ENCODE measurements at regions not wholly inside any gene's neighbourhood (a gene's known extent, or its start where the extent isn't known, plus 50 kb on each side); places are given as distances from the start of the nearest gene placed in this dataset.
A peak's percentile ranks its signal among the peaks of the same experiment; 100 is the strongest.

- Mint-ChIP-seq H3K27me3 (no peaks in the 10 kb centered on the region), H3K9me3 (peaks cover 4% of the 10 kb centered on the region), H3K4me3 (no peak overlapping the region), H3K27ac (no peak overlapping the region), H3K36me3 (no peaks in the 10 kb centered on the region), H3K4me1 (peaks cover 12% of the 10 kb centered on the region)
- ATAC-seq = no peak
Measured at GRCh38 chr4:176435901-176436292, 116.1 kb downstream of the SPCS3 start.

DNA sequence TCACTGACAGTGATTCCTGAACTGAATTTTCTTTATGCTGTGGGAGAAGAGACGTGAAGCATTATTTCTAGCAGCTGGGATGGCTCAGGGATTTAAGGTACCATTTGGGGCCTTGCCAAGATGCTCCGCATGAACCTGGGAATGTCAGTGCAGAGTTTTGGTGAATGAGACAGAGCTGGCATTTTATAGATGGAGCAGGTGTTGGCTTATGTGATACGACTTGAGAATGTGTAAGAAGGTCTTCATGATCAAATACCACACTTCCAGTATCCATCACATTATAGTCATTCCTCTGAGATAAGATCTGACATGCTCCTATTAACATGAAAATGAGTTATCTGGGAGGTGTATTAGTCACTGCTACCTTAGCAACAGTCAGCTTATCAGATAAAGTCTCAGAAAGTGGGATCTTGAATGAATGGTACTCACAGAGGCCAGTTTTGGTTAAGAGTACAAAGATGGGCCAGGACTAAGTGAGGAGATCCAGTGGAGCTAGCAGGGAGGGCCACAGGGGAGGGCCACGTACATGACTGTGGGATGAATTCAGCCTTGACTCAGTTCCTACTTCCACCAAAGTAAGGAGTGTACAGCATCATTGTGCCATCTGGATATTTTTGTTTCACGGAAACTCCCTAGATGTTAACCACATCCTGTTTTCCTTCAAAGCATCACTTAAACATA is 116.7 kb downstream of the SPCS3 start:
- peaks cover 4% of the 10 kb centered on the region for H3K9me3 Mint-ChIP-seq
- H3K4me1 Mint-ChIP-seq = peaks cover 12% of the 10 kb centered on the region
- H3K4me3 Mint-ChIP-seq = no peak overlapping the region
- H3K27me3 Mint-ChIP-seq = no peaks in the 10 kb centered on the region
- ATAC-seq = peak; percentile 34
- no peaks in the 10 kb centered on the region for H3K36me3 Mint-ChIP-seq
- H3K27ac Mint-ChIP-seq = no peak overlapping the region

GRCh38 chr4:176437756-176438155 is 118.0 kb downstream of the SPCS3 start:
- Mint-ChIP-seq H3K36me3 (no peaks in the 10 kb centered on the region), H3K27ac (no peak overlapping the region), H3K27me3 (no peaks in the 10 kb centered on the region), H3K9me3 (peaks cover 4% of the 10 kb centered on the region), H3K4me3 (no peak overlapping the region), H3K4me1 (peaks cover 12% of the 10 kb centered on the region)
- no peak for ATAC-seq

- Mint-ChIP-seq H3K9me3 (peaks cover 4% of the 10 kb centered on the region), H3K4me3 (no peak overlapping the region), H3K27ac (no peak overlapping the region), H3K27me3 (no peaks in the 10 kb centered on the region), H3K4me1 (peaks cover 12% of the 10 kb centered on the region), H3K36me3 (no peaks in the 10 kb centered on the region)
- ATAC-seq = no peak
Measured at GRCh38 chr4:176438401-176438800, 118.6 kb downstream of the SPCS3 start.

- H3K4me3 Mint-ChIP-seq = no peak overlapping the region
- no peak overlapping the region for H3K27ac Mint-ChIP-seq
- no peaks in the 10 kb centered on the region for H3K27me3 Mint-ChIP-seq
- no peaks in the 10 kb centered on the region for H3K36me3 Mint-ChIP-seq
- no peak for ATAC-seq
- peaks cover 12% of the 10 kb centered on the region for H3K4me1 Mint-ChIP-seq
- peaks cover 4% of the 10 kb centered on the region for H3K9me3 Mint-ChIP-seq
Measured at GRCh38 chr4:176439611-176440010, 119.8 kb downstream of the SPCS3 start.

DNA sequence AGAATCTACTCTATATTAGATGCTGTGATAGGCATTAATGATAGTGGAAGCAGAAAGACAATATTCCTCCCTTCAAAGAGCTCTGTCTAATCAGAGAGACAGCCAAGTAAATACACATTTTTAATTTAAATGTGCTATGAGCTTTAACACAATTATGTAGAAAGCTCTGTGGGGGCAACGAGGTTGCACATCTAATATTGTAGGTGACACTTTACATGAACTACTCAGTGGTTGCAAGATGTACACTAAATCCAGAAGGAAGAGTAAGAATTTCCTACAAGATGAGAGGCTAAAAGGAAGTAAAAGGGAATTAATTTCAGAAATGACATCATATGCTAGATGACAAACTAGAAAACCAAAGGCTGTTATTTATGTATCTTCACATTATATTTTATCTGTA is 120.9 kb downstream of the SPCS3 start:
- Mint-ChIP-seq H3K36me3 (no peaks in the 10 kb centered on the region), H3K4me1 (peaks cover 12% of the 10 kb centered on the region), H3K27ac (no peak overlapping the region), H3K4me3 (no peak overlapping the region), H3K9me3 (peaks cover 4% of the 10 kb centered on the region), H3K27me3 (no peaks in the 10 kb centered on the region)
- ATAC-seq = no peak

DNA sequence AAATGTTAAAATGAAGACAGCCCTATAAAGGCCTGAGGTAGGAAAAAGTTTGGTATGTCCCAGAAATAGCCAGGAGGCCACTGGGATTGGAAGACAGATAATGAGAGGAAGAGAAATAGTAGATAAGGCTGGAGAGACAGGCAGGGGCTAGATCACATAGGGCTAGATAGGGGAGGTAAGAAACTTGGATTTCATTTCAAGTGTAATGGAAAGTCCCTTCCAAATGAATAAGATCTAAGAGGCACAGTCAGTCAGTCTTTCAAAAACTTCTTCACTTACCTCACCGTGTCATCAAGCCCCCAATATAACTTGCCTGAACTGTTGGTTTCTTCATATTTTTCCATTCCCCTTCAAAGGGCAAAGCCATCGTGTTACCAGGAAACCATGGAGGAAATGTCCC is 121.8 kb downstream of the SPCS3 start:
- Mint-ChIP-seq H3K4me3 (no peak overlapping the region), H3K36me3 (no peaks in the 10 kb centered on the region), H3K27ac (no peak overlapping the region), H3K27me3 (no peaks in the 10 kb centered on the region), H3K4me1 (peaks cover 8% of the 10 kb centered on the region), H3K9me3 (peaks cover 4% of the 10 kb centered on the region)
- no peak for ATAC-seq

DNA sequence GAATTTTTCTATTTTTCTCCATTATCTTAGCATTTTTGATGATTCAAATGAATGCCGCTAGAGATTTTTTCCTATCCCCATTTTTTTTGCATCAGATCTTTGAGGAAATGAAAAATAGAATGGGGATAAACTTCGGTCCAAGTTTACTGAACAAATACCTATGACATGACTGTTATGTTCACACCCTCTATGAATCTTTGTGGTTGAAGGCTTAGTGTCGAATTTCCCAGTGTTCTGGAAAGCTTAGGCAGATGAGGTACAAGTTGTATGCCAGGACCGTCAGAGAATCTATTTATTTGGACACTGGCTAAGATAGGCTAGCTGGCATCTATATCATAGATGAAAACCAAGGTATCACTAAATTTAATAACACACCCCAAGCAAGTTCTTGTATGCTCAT is 123.4 kb downstream of the SPCS3 start:
- Mint-ChIP-seq H3K36me3 (no peaks in the 10 kb centered on the region), H3K27ac (no peak overlapping the region), H3K9me3 (no peaks in the 10 kb centered on the region), H3K27me3 (no peaks in the 10 kb centered on the region), H3K4me1 (no peaks in the 10 kb centered on the region), H3K4me3 (no peak overlapping the region)
- ATAC-seq = no peak

GRCh38 chr4:176443646-176444409 is 124.1 kb downstream of the SPCS3 start:
- no peak for ATAC-seq
- Mint-ChIP-seq H3K9me3 (no peaks in the 10 kb centered on the region), H3K27ac (no peak overlapping the region), H3K36me3 (no peaks in the 10 kb centered on the region), H3K27me3 (no peaks in the 10 kb centered on the region), H3K4me3 (no peak overlapping the region), H3K4me1 (no peaks in the 10 kb centered on the region)

DNA sequence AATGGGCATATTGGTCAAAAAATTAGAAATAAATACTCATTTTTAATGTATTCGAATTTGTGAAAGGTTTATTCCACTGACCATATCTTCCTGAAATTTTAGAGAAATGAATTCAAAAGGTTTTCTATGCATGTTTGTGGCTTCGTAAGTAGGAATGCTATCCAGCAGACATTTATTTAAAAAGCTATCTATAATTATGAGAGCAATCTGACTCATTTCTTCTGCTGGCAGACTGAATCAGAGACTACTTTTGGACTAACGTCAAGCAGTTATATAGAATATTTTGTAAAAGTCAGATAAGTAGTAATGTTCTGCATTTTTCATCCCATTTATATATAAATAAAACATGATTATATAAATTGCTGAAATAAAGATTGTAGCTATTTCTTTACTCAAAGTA is 125.0 kb downstream of the SPCS3 start:
- no peaks in the 10 kb centered on the region for H3K9me3 Mint-ChIP-seq
- no peak overlapping the region for H3K4me3 Mint-ChIP-seq
- no peak for ATAC-seq
- no peaks in the 10 kb centered on the region for H3K36me3 Mint-ChIP-seq
- no peak overlapping the region for H3K27ac Mint-ChIP-seq
- H3K4me1 Mint-ChIP-seq = no peaks in the 10 kb centered on the region
- no peaks in the 10 kb centered on the region for H3K27me3 Mint-ChIP-seq

GRCh38 chr4:176448761-176449160 is 129.0 kb downstream of the SPCS3 start:
- ATAC-seq = no peak
- Mint-ChIP-seq H3K27me3 (no peaks in the 10 kb centered on the region), H3K4me3 (no peak overlapping the region), H3K9me3 (no peaks in the 10 kb centered on the region), H3K36me3 (no peaks in the 10 kb centered on the region), H3K27ac (no peak overlapping the region), H3K4me1 (no peaks in the 10 kb centered on the region)

DNA sequence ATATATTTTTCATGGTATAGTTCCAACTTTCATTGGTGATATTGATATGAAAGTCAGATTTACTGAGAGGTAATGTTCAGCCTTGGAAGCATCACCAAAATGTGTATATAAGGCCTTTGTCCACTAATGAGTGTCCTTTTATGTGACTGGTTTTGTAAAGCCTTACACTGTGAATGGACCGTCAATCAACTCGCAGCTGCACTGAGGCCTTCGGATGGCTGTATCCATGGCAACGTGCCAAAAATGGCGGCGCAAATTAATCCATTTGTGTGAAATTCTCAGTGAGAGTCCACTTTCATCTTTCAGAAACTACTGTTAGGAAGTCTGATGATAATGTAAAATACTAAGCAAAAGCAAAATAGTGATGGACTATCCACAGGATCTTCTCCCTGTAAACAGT is 131.7 kb downstream of the SPCS3 start:
- H3K4me3 Mint-ChIP-seq = no peak overlapping the region
- no peak overlapping the region for H3K27ac Mint-ChIP-seq
- H3K4me1 Mint-ChIP-seq = no peaks in the 10 kb centered on the region
- no peaks in the 10 kb centered on the region for H3K9me3 Mint-ChIP-seq
- H3K36me3 Mint-ChIP-seq = no peaks in the 10 kb centered on the region
- H3K27me3 Mint-ChIP-seq = no peaks in the 10 kb centered on the region
- ATAC-seq = no peak

GRCh38 chr4:176453079-176453478 is 133.3 kb downstream of the SPCS3 start:
- Mint-ChIP-seq H3K36me3 (no peaks in the 10 kb centered on the region), H3K9me3 (no peaks in the 10 kb centered on the region), H3K4me1 (no peaks in the 10 kb centered on the region), H3K4me3 (no peak overlapping the region), H3K27ac (no peak overlapping the region), H3K27me3 (no peaks in the 10 kb centered on the region)
- ATAC-seq = no peak

- Mint-ChIP-seq H3K27ac (no peak overlapping the region), H3K4me3 (no peak overlapping the region), H3K4me1 (no peaks in the 10 kb centered on the region), H3K36me3 (no peaks in the 10 kb centered on the region), H3K27me3 (no peaks in the 10 kb centered on the region), H3K9me3 (no peaks in the 10 kb centered on the region)
- ATAC-seq = no peak
Measured at GRCh38 chr4:176453658-176454057, 133.9 kb downstream of the SPCS3 start.

GRCh38 chr4:176464748-176465147 is 145.0 kb downstream of the SPCS3 start:
- Mint-ChIP-seq H3K4me3 (no peak overlapping the region), H3K9me3 (peaks cover 3% of the 10 kb centered on the region), H3K27me3 (no peaks in the 10 kb centered on the region), H3K4me1 (no peaks in the 10 kb centered on the region), H3K27ac (no peak overlapping the region), H3K36me3 (no peaks in the 10 kb centered on the region)
- no peak for ATAC-seq

- Mint-ChIP-seq H3K27me3 (no peaks in the 10 kb centered on the region), H3K36me3 (no peaks in the 10 kb centered on the region), H3K4me3 (no peak overlapping the region), H3K27ac (no peak overlapping the region), H3K4me1 (no peaks in the 10 kb centered on the region), H3K9me3 (peaks cover 3% of the 10 kb centered on the region)
- no peak for ATAC-seq
Measured at GRCh38 chr4:176467001-176467400, 147.2 kb downstream of the SPCS3 start.
